CD14-positive monocyte (primary cell): ENCODE measurements at regions not wholly inside any gene's neighbourhood (a gene's known extent, or its start where the extent isn't known, plus 50 kb on each side); places are given as distances from the start of the nearest gene placed in this dataset.

Source experiments
- DNase-seq, 3 donors: peaks; one replicate each; pipeline ENCODE4 v3.0.0-alpha.2; 2011 to 2022
- H2AFZ ChIP-seq: 2 replicates; pipeline ENCODE4 v1.6.0; 2012; ENCODE audit warnings: mild to moderate bottlenecking, low read depth, low read length, inconsistent platforms; ENCODE audit not compliant: insufficient read depth, poor library complexity, severe bottlenecking
- H3K27ac ChIP-seq, 2 donors: 1 replicate in 1 of 2; 2 replicates in 1 of 2; pipeline ENCODE4 v1.5.1; 2012 to 2013; ENCODE audit warnings: low read length in 2 of 2, control low read depth in 1 of 2, inconsistent platforms in 1 of 2, low read depth in 1 of 2, mild to moderate bottlenecking in 1 of 2
- H3K27me3 ChIP-seq, 2 donors: one replicate each; pipeline versions ENCODE4 v1.6.0 to v1.6.1; 2011 to 2013; ENCODE audit warnings: low read length in 2 of 2; ENCODE audit not compliant: control insufficient read depth in 2 of 2, insufficient read depth in 2 of 2
- H3K36me3 ChIP-seq, 2 donors: replicated peaks in 1 of 2; 1 replicate in 1 of 2; 2 replicates in 1 of 2; pipeline versions ENCODE4 v1.5.1 to v1.6.1; 2012 to 2013; ENCODE audit warnings: low read length in 2 of 2, control low read depth in 1 of 2, inconsistent platforms in 1 of 2, mild to moderate bottlenecking in 1 of 2; ENCODE audit not compliant: insufficient read depth in 2 of 2, control insufficient read depth in 1 of 2
- H3K4me1 ChIP-seq, 2 donors: 1 replicate in 1 of 2; 2 replicates in 1 of 2; pipeline versions ENCODE4 v1.5.1 to v1.6.1; 2012 to 2013; ENCODE audit warnings: low read length in 2 of 2, control low read depth in 1 of 2, inconsistent platforms in 1 of 2, mild to moderate bottlenecking in 1 of 2, moderate library complexity in 1 of 2; ENCODE audit not compliant: insufficient read depth in 2 of 2, control insufficient read depth in 1 of 2
- H3K4me2 ChIP-seq: replicated peaks from 2 replicates; pipeline ENCODE3; 2012; ENCODE audit warnings: low read length, moderate library complexity, mild to moderate bottlenecking; ENCODE audit not compliant: poor library complexity, severe bottlenecking; ENCODE audit errors: extremely low read depth
- H3K4me3 ChIP-seq, 3 experiments: fragments of 200-600 bp in 1 of 3; sonication (generic) in 1 of 3; replicated peaks in 1 of 3; 1 replicate in 2 of 3; 2 replicates in 1 of 3; pipeline ENCODE4 v1.5.1; 2011 to 2013; ENCODE audit warnings: low read length in 3 of 3, mild to moderate bottlenecking in 3 of 3, control low read depth in 2 of 3, low read depth in 2 of 3, inconsistent platforms in 1 of 3, moderate library complexity in 1 of 3
- H3K79me2 ChIP-seq: 2 replicates; pipeline ENCODE4 v1.6.0; 2012; ENCODE audit warnings: mild to moderate bottlenecking, control low read depth, inconsistent platforms, low read length, moderate library complexity; ENCODE audit not compliant: insufficient read depth
- H3K9ac ChIP-seq: 2 replicates; pipeline ENCODE4 v1.6.0; 2017; ENCODE audit warnings: low read length, mild to moderate bottlenecking; ENCODE audit not compliant: insufficient read depth, poor library complexity, severe bottlenecking
- H3K9me3 ChIP-seq, 2 donors: replicated peaks in 1 of 2; 1 replicate in 1 of 2; 2 replicates in 1 of 2; pipeline versions ENCODE4 v1.5.1 to v1.6.1; 2012 to 2013; ENCODE audit warnings: low read length in 2 of 2, control low read depth in 1 of 2; ENCODE audit not compliant: control insufficient read depth in 1 of 2, insufficient read depth in 1 of 2
- H4K20me1 ChIP-seq: 2 replicates; pipeline ENCODE4 v1.6.0; 2012; ENCODE audit warnings: mild to moderate bottlenecking, low read length, control low read depth, moderate library complexity; ENCODE audit not compliant: insufficient read depth
- H3K27ac Mint-ChIP-seq, 7 donors: one replicate each; pipeline ENCODE4 v1.8.0; 2020; ENCODE audit warnings: mild to moderate bottlenecking in 7 of 7, mixed read lengths in 7 of 7, moderate library complexity in 6 of 7, inconsistent platforms in 2 of 7
- H3K27me3 Mint-ChIP-seq, 3 donors: one replicate each; pipeline ENCODE4 v1.8.0; 2021 to 2022; ENCODE audit warnings: low read depth in 3 of 3, mild to moderate bottlenecking in 3 of 3, mixed read lengths in 3 of 3, moderate library complexity in 3 of 3, inconsistent platforms in 1 of 3
- H3K36me3 Mint-ChIP-seq, 2 donors: one replicate each; pipeline ENCODE4 v1.8.0; 2020; ENCODE audit warnings: mixed read lengths in 2 of 2, inconsistent platforms in 1 of 2, mild to moderate bottlenecking in 1 of 2
- H3K4me1 Mint-ChIP-seq: one replicate; pipeline ENCODE4 v1.8.0; 2020; ENCODE audit warnings: mild to moderate bottlenecking, mixed read lengths
- H3K4me3 Mint-ChIP-seq, 2 donors: one replicate each; pipeline ENCODE4 v1.8.0; 2020; ENCODE audit warnings: mild to moderate bottlenecking in 2 of 2, mixed read lengths in 2 of 2, moderate library complexity in 1 of 2
- H3K9me3 Mint-ChIP-seq, 7 donors: one replicate each; pipeline ENCODE4 v1.8.0; 2020 to 2022; ENCODE audit warnings: mixed read lengths in 7 of 7, mild to moderate bottlenecking in 6 of 7, moderate library complexity in 6 of 7, inconsistent platforms in 2 of 7
- WGBS: methylation state at CpG from one replicate; pipeline ENCODE4 v1.1.5; 2013; ENCODE audit warnings: missing lambda C conversion rate; ENCODE audit not compliant: insufficient coverage; 5-methylcytosine and 5-hydroxymethylcytosine counted together
- intact Hi-C, 2 donors: fragments of 100-400 bp; cut with micrococcal nuclease; formaldehyde crosslinking; loops; one replicate each; pipeline versions ENCODE4 v1.15.0 to v1.15.1; 2023
- TF ChIP-seq, protein P1 (sequence below): fragments of 200-600 bp; IDR thresholded peaks from one replicate; pipeline ENCODE4 v1.8.0; 2022; ENCODE audit warnings: antibody characterized with exemption, mild to moderate bottlenecking

DNA sequence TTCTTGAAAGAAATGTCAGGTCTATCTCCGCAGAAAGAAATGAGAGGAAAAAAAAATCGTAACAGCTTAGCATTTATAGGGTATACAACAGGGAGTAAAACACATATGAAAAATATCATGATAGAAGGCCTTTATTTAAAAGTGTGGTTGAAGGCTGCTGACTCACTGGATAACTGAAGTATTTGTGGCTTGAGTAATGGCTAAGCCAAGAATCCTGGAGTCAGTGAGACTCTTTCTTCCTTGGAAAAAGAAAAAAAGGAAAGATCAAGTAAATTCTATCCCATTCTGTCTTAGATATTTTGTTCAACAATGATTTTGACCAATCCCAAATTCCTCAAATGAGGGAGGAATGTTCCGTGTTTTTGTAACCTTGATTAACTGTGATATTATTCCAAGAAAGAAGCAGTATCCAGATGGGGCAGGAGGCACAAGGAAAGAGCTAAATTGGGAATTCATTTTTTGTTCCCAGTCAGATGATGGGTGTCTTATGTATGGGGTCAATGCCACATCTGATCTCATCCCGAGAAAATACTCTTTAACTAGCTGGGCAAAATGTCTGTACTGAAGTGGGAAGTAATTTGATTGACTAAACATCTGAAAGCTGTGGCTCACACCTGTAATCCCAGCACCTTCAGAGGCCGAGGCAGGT lies 64.3 kb upstream of the MYO10 start:
- no peak overlapping the region for H3K9ac ChIP-seq
- H2AFZ ChIP-seq, result no peak overlapping the region
- no CpG with 5 or more reads among the region's 5 CpGs for WGBS
- no peak overlapping the region for H3K27ac ChIP-seq
- H3K4me3 ChIP-seq, result no peak overlapping the region
- Mint-ChIP-seq H3K27ac (no peak overlapping the region), H3K27me3 (peaks cover 0 to 3% (median 0%) of the 10 kb centered on the region in 3 donors), H3K4me1 (no peaks in the 10 kb centered on the region), H3K36me3 (no peaks in the 10 kb centered on the region), H3K4me3 (no peak overlapping the region), H3K9me3 (peaks cover 0 to 6% (median 0%) of the 10 kb centered on the region in 7 donors)
- no peaks in the 10 kb centered on the region for H3K79me2 ChIP-seq
- H4K20me1 ChIP-seq, result no peaks in the 10 kb centered on the region
- H3K36me3 ChIP-seq, result no peaks in the 10 kb centered on the region
- no peaks in the 10 kb centered on the region for H3K4me1 ChIP-seq
- no peak overlapping the region for H3K4me2 ChIP-seq
- TF ChIP-seq, protein P1, sequence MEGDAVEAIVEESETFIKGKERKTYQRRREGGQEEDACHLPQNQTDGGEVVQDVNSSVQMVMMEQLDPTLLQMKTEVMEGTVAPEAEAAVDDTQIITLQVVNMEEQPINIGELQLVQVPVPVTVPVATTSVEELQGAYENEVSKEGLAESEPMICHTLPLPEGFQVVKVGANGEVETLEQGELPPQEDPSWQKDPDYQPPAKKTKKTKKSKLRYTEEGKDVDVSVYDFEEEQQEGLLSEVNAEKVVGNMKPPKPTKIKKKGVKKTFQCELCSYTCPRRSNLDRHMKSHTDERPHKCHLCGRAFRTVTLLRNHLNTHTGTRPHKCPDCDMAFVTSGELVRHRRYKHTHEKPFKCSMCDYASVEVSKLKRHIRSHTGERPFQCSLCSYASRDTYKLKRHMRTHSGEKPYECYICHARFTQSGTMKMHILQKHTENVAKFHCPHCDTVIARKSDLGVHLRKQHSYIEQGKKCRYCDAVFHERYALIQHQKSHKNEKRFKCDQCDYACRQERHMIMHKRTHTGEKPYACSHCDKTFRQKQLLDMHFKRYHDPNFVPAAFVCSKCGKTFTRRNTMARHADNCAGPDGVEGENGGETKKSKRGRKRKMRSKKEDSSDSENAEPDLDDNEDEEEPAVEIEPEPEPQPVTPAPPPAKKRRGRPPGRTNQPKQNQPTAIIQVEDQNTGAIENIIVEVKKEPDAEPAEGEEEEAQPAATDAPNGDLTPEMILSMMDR, result no peak
- no peak for DNase-seq
- intact Hi-C loops, result no loop called here
- no peaks in the 10 kb centered on the region for H3K27me3 ChIP-seq
- H3K9me3 ChIP-seq, result no peaks in the 10 kb centered on the region

DNA sequence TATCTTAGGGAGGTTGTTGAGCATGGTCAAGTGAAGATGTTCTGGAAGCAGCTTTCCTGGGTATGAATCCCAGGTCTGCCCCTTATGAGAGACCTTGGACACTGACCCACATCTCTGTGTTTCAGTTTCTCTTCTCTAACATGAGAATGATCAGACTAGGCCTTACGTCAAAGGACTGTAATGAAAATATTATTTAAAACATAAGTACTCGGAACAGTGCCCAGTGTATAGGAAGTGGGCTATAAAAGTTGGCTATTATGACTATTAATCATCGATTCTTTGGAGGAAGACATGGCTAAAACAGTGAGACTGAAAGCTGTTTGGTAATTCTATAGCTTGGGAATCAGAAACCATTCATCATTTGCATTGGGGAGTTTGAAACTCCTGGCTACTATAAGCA lies 65.3 kb upstream of the MYO10 start:
- Mint-ChIP-seq H3K27ac (no peak overlapping the region), H3K4me3 (no peak overlapping the region), H3K4me1 (no peaks in the 10 kb centered on the region), H3K36me3 (no peaks in the 10 kb centered on the region), H3K27me3 (peaks cover 0 to 4% (median 2%) of the 10 kb centered on the region in 3 donors), H3K9me3 (peaks cover 0 to 6% (median 0%) of the 10 kb centered on the region in 7 donors)
- Histone ChIP-seq H3K27ac (no peak overlapping the region), H3K4me3 (no peak overlapping the region), H3K4me1 (no peaks in the 10 kb centered on the region), H3K4me2 (no peak overlapping the region), H4K20me1 (no peaks in the 10 kb centered on the region), H2AFZ (no peak overlapping the region), H3K27me3 (no peaks in the 10 kb centered on the region), H3K79me2 (no peaks in the 10 kb centered on the region), H3K36me3 (no peaks in the 10 kb centered on the region), H3K9ac (no peak overlapping the region), H3K9me3 (no peaks in the 10 kb centered on the region)
- DNase-seq, result no peak
- intact Hi-C loops, result no loop called here
- 100% methylated on average over 1 of the region's 3 CpGs for WGBS
- TF ChIP-seq, protein P1, result no peak
